Endodermal cell (in vitro differentiated cells): ENCODE measurements at regions not wholly inside any gene's neighbourhood (a gene's known extent, or its start where the extent isn't known, plus 50 kb on each side); places are given as distances from the start of the nearest gene placed in this dataset.

Experiments
- DNase-seq: peaks from one replicate; pipeline ENCODE4 v3.0.0-alpha.2; 2017
- H3K27ac ChIP-seq: 2 replicates; pipeline ENCODE4 v1.5.1; 2013; ENCODE audit warnings: mild to moderate bottlenecking, low read depth, low read length, moderate library complexity
- H3K27me3 ChIP-seq: 2 replicates; pipeline ENCODE4 v1.6.1; 2013; ENCODE audit warnings: mild to moderate bottlenecking, low read length, moderate library complexity; ENCODE audit not compliant: insufficient read depth, control insufficient read depth, poor library complexity, severe bottlenecking
- H3K36me3 ChIP-seq: 2 replicates; pipeline ENCODE4 v1.7.0; 2013; ENCODE audit warnings: mild to moderate bottlenecking, low read length, moderate library complexity; ENCODE audit not compliant: control insufficient read depth, insufficient read depth
- H3K4me1 ChIP-seq: one replicate; pipeline ENCODE4 v1.7.0; 2013; ENCODE audit warnings: low read length; ENCODE audit not compliant: control insufficient read depth, insufficient read depth
- H3K4me3 ChIP-seq: 2 replicates; pipeline ENCODE4 v1.5.1; 2013; ENCODE audit warnings: mild to moderate bottlenecking, low read length, moderate library complexity
- H3K9ac ChIP-seq: 2 replicates; pipeline ENCODE4 v1.6.1; 2013; ENCODE audit warnings: mild to moderate bottlenecking, low read length, moderate library complexity; ENCODE audit not compliant: poor library complexity, severe bottlenecking; ENCODE audit errors: extremely low read depth
- H3K9me3 ChIP-seq: 2 replicates; pipeline ENCODE4 v1.6.1; 2013; ENCODE audit warnings: mild to moderate bottlenecking, low read length, moderate library complexity; ENCODE audit not compliant: control insufficient read depth
- H3K27ac Mint-ChIP-seq: 2 replicates; pipeline ENCODE4 v1.8.0; 2020; ENCODE audit warnings: mixed read lengths
- H3K27me3 Mint-ChIP-seq: 2 replicates; pipeline ENCODE4 v1.8.0; 2021; ENCODE audit warnings: mild to moderate bottlenecking, mixed read lengths; ENCODE audit not compliant: insufficient read depth
- H3K36me3 Mint-ChIP-seq: 2 replicates; pipeline ENCODE4 v1.8.0; 2020; ENCODE audit warnings: low read depth, mixed read lengths
- H3K4me1 Mint-ChIP-seq: 2 replicates; pipeline ENCODE4 v1.8.0; 2020; ENCODE audit warnings: mixed read lengths
- H3K4me3 Mint-ChIP-seq: 2 replicates; pipeline ENCODE4 v1.8.0; 2020; ENCODE audit warnings: mild to moderate bottlenecking, moderate library complexity, mixed read lengths
- H3K9me3 Mint-ChIP-seq: 2 replicates; pipeline ENCODE4 v1.8.0; 2020; ENCODE audit warnings: mild to moderate bottlenecking, mixed read lengths
- CTCF ChIP-seq: fragments of 200-600 bp; sonication (generic); conservative IDR thresholded peaks from 2 replicates; pipeline ENCODE4 v1.5.0; 2021; ENCODE audit warnings: antibody characterized with exemption, mild to moderate bottlenecking
- WGBS, 2 experiments: methylation state at CpG; one replicate each; pipeline versions ENCODE4 v1.1.5 to v1.1.7; 2013; ENCODE audit warnings: missing lambda C conversion rate in 2 of 2, mixed read lengths in 1 of 2; ENCODE audit not compliant: insufficient coverage in 1 of 2, insufficient read length in 1 of 2; 5-methylcytosine and 5-hydroxymethylcytosine counted together

GRCh38 chr2:195458936-195459335, 198.1 kb upstream of the SLC39A10 start:
- 80 to 91% methylated on average over 2 of the region's 2 CpGs for WGBS, 2 experiments
- H3K4me3 ChIP-seq, result no peak overlapping the region
- no peaks in the 10 kb centered on the region for H3K9me3 ChIP-seq
- H3K27ac ChIP-seq, result no peak overlapping the region
- Mint-ChIP-seq H3K9me3 (peaks cover 2% of the 10 kb centered on the region), H3K36me3 (no peaks in the 10 kb centered on the region), H3K27me3 (no peaks in the 10 kb centered on the region), H3K27ac (no peak overlapping the region), H3K4me1 (peaks cover 5% of the 10 kb centered on the region), H3K4me3 (no peak overlapping the region)
- no peak for DNase-seq
- no peaks in the 10 kb centered on the region for H3K4me1 ChIP-seq
- H3K36me3 ChIP-seq, result no peaks in the 10 kb centered on the region
- no peak for TF ChIP-seq CTCF
- no peaks in the 10 kb centered on the region for H3K27me3 ChIP-seq
- H3K9ac ChIP-seq, result no peak overlapping the region

DNA sequence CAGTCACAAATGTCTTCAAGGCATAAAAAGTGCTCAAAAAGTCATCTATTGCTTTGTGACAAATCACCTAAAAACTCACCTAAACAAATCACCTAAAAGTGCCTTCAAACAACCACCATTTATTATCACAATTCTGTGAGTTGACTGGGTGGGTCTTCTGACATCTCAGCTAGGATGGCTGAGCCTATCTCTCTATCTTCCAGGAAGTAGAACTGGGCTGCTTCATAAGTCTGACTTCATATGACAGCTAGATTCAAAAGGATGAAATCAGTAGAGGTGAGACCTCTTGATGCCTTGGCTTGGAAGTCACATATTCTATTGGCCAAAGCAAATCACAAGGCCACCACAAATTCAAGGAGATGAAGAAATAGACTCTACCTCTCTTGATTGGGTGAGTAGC, 199.2 kb upstream of the SLC39A10 start:
- H3K9me3 ChIP-seq, result no peaks in the 10 kb centered on the region
- Mint-ChIP-seq H3K36me3 (no peaks in the 10 kb centered on the region), H3K9me3 (peaks cover 2% of the 10 kb centered on the region), H3K27ac (no peak overlapping the region), H3K4me3 (no peak overlapping the region), H3K4me1 (peaks cover 5% of the 10 kb centered on the region), H3K27me3 (no peaks in the 10 kb centered on the region)
- no peak for TF ChIP-seq CTCF
- H3K4me3 ChIP-seq, result no peak overlapping the region
- no peak overlapping the region for H3K9ac ChIP-seq
- H3K36me3 ChIP-seq, result no peaks in the 10 kb centered on the region
- no peaks in the 10 kb centered on the region for H3K4me1 ChIP-seq
- H3K27me3 ChIP-seq, result no peaks in the 10 kb centered on the region
- H3K27ac ChIP-seq, result no peak overlapping the region
- DNase-seq, result no peak

GRCh38 chr2:195456771-195457170, 200.3 kb upstream of the SLC39A10 start:
- H3K9me3 Mint-ChIP-seq, result peaks cover 2% of the 10 kb centered on the region
- no peaks in the 10 kb centered on the region for H3K27me3 Mint-ChIP-seq
- no peaks in the 10 kb centered on the region for H3K36me3 Mint-ChIP-seq
- no peak overlapping the region for H3K27ac ChIP-seq
- no peak overlapping the region for H3K4me3 Mint-ChIP-seq
- H3K27me3 ChIP-seq, result no peaks in the 10 kb centered on the region
- no peak overlapping the region for H3K9ac ChIP-seq
- H3K4me1 Mint-ChIP-seq, result peaks cover 5% of the 10 kb centered on the region
- H3K9me3 ChIP-seq, result no peaks in the 10 kb centered on the region
- H3K4me1 ChIP-seq, result no peaks in the 10 kb centered on the region
- no peak overlapping the region for H3K4me3 ChIP-seq
- 90% methylated on average over 2 of the region's 2 CpGs; no CpG with 5 or more reads in 1 of the 2 experiments for WGBS, 2 experiments
- H3K27ac Mint-ChIP-seq, result no peak overlapping the region
- no peak for TF ChIP-seq CTCF
- H3K36me3 ChIP-seq, result no peaks in the 10 kb centered on the region
- no peak for DNase-seq
